GM23248 (cell line): ENCODE measurements at regions not wholly inside any gene's neighbourhood (a gene's known extent, or its start where the extent isn't known, plus 50 kb on each side); places are given as distances from the start of the nearest gene placed in this dataset.

Experiments
- DNase-seq: peaks from one replicate; pipeline ENCODE4 v3.0.0-alpha.2; 2015
- H2AFZ ChIP-seq: fragments of 200-600 bp; sonication (generic); 2 replicates; pipeline ENCODE4 v1.6.1; 2016; ENCODE audit warnings: antibody characterized with exemption
- H3F3A ChIP-seq: fragments of 200-600 bp; sonication (generic); 2 replicates; pipeline ENCODE4 v1.6.1; 2016; ENCODE audit warnings: mild to moderate bottlenecking, antibody characterized with exemption, mixed run types; ENCODE audit not compliant: insufficient read depth
- H3K27ac ChIP-seq: fragments of 200-600 bp; sonication (generic); 2 replicates; pipeline ENCODE4 v1.5.1; 2016; ENCODE audit warnings: mild to moderate bottlenecking
- H3K27me3 ChIP-seq: fragments of 200-600 bp; sonication (generic); replicated peaks from 2 replicates; pipeline ENCODE4 v1.6.1; 2016; ENCODE audit warnings: mild to moderate bottlenecking; ENCODE audit not compliant: insufficient read depth
- H3K36me3 ChIP-seq: fragments of 200-600 bp; sonication (generic); 2 replicates; pipeline ENCODE4 v1.6.1; 2016; ENCODE audit warnings: low read depth, mild to moderate bottlenecking
- H3K4me1 ChIP-seq: fragments of 200-600 bp; sonication (generic); 2 replicates; pipeline ENCODE4 v1.6.1; 2016; ENCODE audit warnings: mild to moderate bottlenecking; ENCODE audit not compliant: insufficient read depth
- H3K4me2 ChIP-seq: fragments of 200-600 bp; sonication (generic); one replicate; pipeline ENCODE4 v1.6.1; 2016; ENCODE audit warnings: mild to moderate bottlenecking; ENCODE audit not compliant: unreplicated experiment
- H3K4me3 ChIP-seq: fragments of 200-600 bp; sonication (generic); 2 replicates; pipeline ENCODE4 v1.5.1; 2016; ENCODE audit warnings: mild to moderate bottlenecking
- H3K79me2 ChIP-seq: fragments of 200-600 bp; sonication (generic); 2 replicates; pipeline ENCODE4 v1.6.1; 2016; ENCODE audit warnings: mild to moderate bottlenecking; ENCODE audit not compliant: insufficient read depth
- H3K9ac ChIP-seq: fragments of 200-600 bp; sonication (generic); 2 replicates; pipeline ENCODE4 v1.6.1; 2016; ENCODE audit warnings: mild to moderate bottlenecking
- H3K9me2 ChIP-seq: fragments of 200-600 bp; sonication (generic); 2 replicates; pipeline ENCODE4 v1.6.1; 2016; ENCODE audit warnings: mixed run types, mild to moderate bottlenecking, moderate library complexity; ENCODE audit not compliant: insufficient read depth
- H3K9me3 ChIP-seq: fragments of 200-600 bp; sonication (generic); one replicate; pipeline ENCODE4 v1.6.1; 2017; ENCODE audit warnings: low read depth
- H4K20me1 ChIP-seq: fragments of 200-600 bp; sonication (generic); 2 replicates; pipeline ENCODE4 v1.6.0; 2016; ENCODE audit not compliant: insufficient read depth
- EZH2 ChIP-seq: fragments of 200-600 bp; sonication (generic); IDR thresholded peaks from 2 replicates; pipeline ENCODE4 v1.6.1; 2018; ENCODE audit warnings: antibody characterized with exemption, mild to moderate bottlenecking; ENCODE audit not compliant: insufficient read depth, poor library complexity, severe bottlenecking
- EZH2phosphoT487 ChIP-seq: fragments of 200-600 bp; sonication (generic); IDR thresholded peaks from 2 replicates; pipeline ENCODE4 v1.6.1; 2018; ENCODE audit warnings: antibody characterized with exemption, moderate library complexity, mild to moderate bottlenecking, low read depth; ENCODE audit not compliant: insufficient read depth
- WGBS, 2 experiments: methylation state at CpG; one replicate each; pipeline ENCODE4 v1.1.6; 2015 to 2017; ENCODE audit warnings: low lambda C conversion rate in 2 of 2, low coverage in 1 of 2; ENCODE audit errors: missing lambda C conversion rate in 2 of 2; 5-methylcytosine and 5-hydroxymethylcytosine counted together
- in situ Hi-C: fragments of 300-500 bp; cut with MboI; formaldehyde crosslinking; loops from 2 replicates; pipeline ENCODE4 v1.15.0; 2020

GRCh38 chr6:181049-181654, 111.1 kb upstream of the DUSP22 start:
- 0 out of 2 replicates have a peak, but pooled peaks cover 9% of the 10 kb centered on the region for H3K27me3 ChIP-seq
- in situ Hi-C loops, result no loop called here
- no peaks in the 10 kb centered on the region for H3K9me3 ChIP-seq
- H3K9ac ChIP-seq, result no peak overlapping the region
- no peaks in the 10 kb centered on the region for H3F3A ChIP-seq
- no peak overlapping the region for H2AFZ ChIP-seq
- no peaks in the 10 kb centered on the region for H3K36me3 ChIP-seq
- H3K4me3 ChIP-seq, result no peak overlapping the region
- no peak overlapping the region for H3K27ac ChIP-seq
- H3K4me1 ChIP-seq, result no peaks in the 10 kb centered on the region
- H4K20me1 ChIP-seq, result no peaks in the 10 kb centered on the region
- TF ChIP-seq EZH2, result no peak
- TF ChIP-seq EZH2phosphoT487, result no peak
- no peaks in the 10 kb centered on the region for H3K9me2 ChIP-seq
- DNase-seq, result no peak
- H3K4me2 ChIP-seq, result no peak overlapping the region
- 30 to 32% methylated on average over 5 of the region's 5 CpGs for WGBS, 2 experiments
- no peaks in the 10 kb centered on the region for H3K79me2 ChIP-seq

DNA sequence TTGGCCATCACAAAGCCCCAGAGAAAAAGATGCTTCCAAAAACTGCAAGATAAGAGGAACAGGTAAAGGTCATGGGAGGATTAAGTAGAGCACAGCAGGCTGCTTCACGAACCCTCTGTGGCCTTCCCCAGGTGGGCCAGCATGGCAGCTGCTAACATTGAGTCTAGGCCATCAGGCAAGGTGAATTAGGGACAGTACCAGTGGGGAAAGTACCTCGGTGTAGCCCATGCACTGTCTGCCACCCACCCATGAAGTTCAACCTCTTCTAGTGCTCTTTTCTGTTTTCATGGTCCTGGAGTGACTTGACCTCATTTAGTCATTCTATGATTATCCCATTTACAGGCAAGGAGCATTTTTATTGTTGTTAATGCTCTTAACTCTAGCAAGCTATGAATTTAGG, 108.6 kb upstream of the DUSP22 start:
- H3K9me2 ChIP-seq, result no peaks in the 10 kb centered on the region
- TF ChIP-seq EZH2phosphoT487 (no peak), EZH2 (no peak)
- in situ Hi-C loops, result no loop called here
- no peaks in the 10 kb centered on the region for H3K4me1 ChIP-seq
- H3K79me2 ChIP-seq, result no peaks in the 10 kb centered on the region
- H3K36me3 ChIP-seq, result no peaks in the 10 kb centered on the region
- no peaks in the 10 kb centered on the region for H3F3A ChIP-seq
- no peaks in the 10 kb centered on the region for H3K9me3 ChIP-seq
- H3K27ac ChIP-seq, result no peak overlapping the region
- no peak overlapping the region for H2AFZ ChIP-seq
- no peak overlapping the region for H3K4me3 ChIP-seq
- 0 out of 2 replicates have a peak, but pooled peaks cover 2% of the 10 kb centered on the region for H3K27me3 ChIP-seq
- no peak overlapping the region for H3K4me2 ChIP-seq
- H3K9ac ChIP-seq, result no peak overlapping the region
- DNase-seq, result no peak
- no peaks in the 10 kb centered on the region for H4K20me1 ChIP-seq
- WGBS, 2 experiments, result 39 to 49% methylated on average over 2 of the region's 2 CpGs

DNA sequence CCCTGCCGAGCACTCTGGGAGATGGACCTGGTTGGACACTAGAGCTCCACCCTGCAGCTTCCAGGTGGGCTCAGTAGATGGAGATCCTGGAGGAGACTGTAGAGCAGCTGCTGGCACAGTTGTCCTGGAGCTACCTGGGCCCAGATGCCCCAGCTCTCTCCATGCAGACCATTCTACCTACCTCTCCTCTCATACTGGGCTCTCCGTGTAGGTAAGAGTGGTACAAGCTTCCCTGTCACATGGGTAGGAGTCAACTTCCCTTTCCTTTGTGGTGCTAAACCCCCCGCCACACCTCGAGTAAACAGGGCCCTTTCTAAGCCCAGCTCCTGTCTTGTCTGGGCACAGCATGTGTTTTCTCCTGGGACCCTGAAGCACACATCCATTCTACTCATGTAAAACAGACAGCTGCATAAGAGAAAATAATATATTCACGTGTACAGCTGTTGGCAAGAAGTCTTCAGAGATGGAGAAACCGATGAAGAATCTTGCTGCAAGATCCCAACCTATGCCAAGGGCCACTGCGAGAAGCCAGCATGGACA, 108.1 kb upstream of the DUSP22 start:
- Histone ChIP-seq H4K20me1 (no peaks in the 10 kb centered on the region), H3K27me3 (0 out of 2 replicates have a peak, but pooled peaks cover 2% of the 10 kb centered on the region), H3K27ac (no peak overlapping the region), H3K36me3 (no peaks in the 10 kb centered on the region), H3K9me2 (no peaks in the 10 kb centered on the region), H3K4me3 (no peak overlapping the region), H3K9ac (no peak overlapping the region), H3K9me3 (no peaks in the 10 kb centered on the region), H3K4me2 (no peak overlapping the region), H3K4me1 (no peaks in the 10 kb centered on the region), H2AFZ (no peak overlapping the region), H3F3A (no peaks in the 10 kb centered on the region), H3K79me2 (no peaks in the 10 kb centered on the region)
- DNase-seq, result no peak
- TF ChIP-seq EZH2 (no peak), EZH2phosphoT487 (no peak)
- WGBS, 2 experiments, result 30 to 38% methylated on average over 7 of the region's 7 CpGs
- in situ Hi-C loops, result no loop called here

GRCh38 chr6:186340-186965, 105.8 kb upstream of the DUSP22 start:
- Histone ChIP-seq H3K4me2 (no peak overlapping the region), H3K36me3 (no peaks in the 10 kb centered on the region), H3K9me2 (no peaks in the 10 kb centered on the region), H3K27me3 (0 out of 2 replicates have a peak, but pooled peaks cover 2% of the 10 kb centered on the region), H3K4me3 (no peak overlapping the region), H2AFZ (no peak overlapping the region), H3K4me1 (no peaks in the 10 kb centered on the region), H3K9ac (no peak overlapping the region), H3K79me2 (no peaks in the 10 kb centered on the region), H3F3A (no peaks in the 10 kb centered on the region), H3K27ac (no peak overlapping the region), H4K20me1 (no peaks in the 10 kb centered on the region), H3K9me3 (no peaks in the 10 kb centered on the region)
- DNase-seq, result peak; percentile 13
- no peak for TF ChIP-seq EZH2
- TF ChIP-seq EZH2phosphoT487, result no peak
- in situ Hi-C loops, result no loop called here
- 32 to 35% methylated on average over 12 of the region's 12 CpGs for WGBS, 2 experiments
